WTC11 (cell line): ENCODE measurements at regions not wholly inside any gene's neighbourhood (a gene's known extent, or its start where the extent isn't known, plus 50 kb on each side); places are given as distances from the start of the nearest gene placed in this dataset.

ENCODE experiments used
- CREB1 ChIP-seq: sonication (generic); formaldehyde crosslinking; IDR thresholded peaks from 2 replicates; pipeline ENCODE4 v1.8.0; 2023; ENCODE audit warnings: mild to moderate bottlenecking, missing genetic modification reagents
- ESRRA ChIP-seq: sonication (generic); formaldehyde crosslinking; IDR thresholded peaks from 2 replicates; pipeline ENCODE4 v1.8.1; 2022; ENCODE audit warnings: mild to moderate bottlenecking, missing genetic modification reagents, borderline replicate concordance
- TF ChIP-seq, protein P1 (sequence below): fragments of 200-600 bp; IDR thresholded peaks from 2 replicates; pipeline ENCODE4 v1.8.0; 2022; ENCODE audit warnings: antibody characterized with exemption

DNA sequence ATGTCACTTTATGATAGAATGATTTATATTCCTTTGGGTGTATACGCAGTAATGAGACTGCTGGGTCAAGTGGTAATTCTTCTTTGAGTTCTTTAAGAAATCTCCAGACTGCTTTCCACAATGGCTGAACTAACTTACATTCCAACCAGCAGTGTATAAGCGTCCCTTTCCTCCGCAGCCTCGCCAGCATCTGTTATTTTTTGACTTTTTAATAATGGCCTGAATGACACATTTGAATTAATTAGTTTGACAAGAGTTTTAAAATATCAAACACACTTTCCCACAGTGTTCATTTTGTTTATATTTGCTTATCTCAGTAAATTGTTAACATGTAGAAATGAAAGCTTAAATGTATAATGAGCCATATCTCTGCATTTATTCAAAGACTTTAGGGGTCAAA is 116.8 kb downstream of the TES start:
- no peak for TF ChIP-seq CREB1 (CRISPR knock-in tag)
- TF ChIP-seq, protein P1, sequence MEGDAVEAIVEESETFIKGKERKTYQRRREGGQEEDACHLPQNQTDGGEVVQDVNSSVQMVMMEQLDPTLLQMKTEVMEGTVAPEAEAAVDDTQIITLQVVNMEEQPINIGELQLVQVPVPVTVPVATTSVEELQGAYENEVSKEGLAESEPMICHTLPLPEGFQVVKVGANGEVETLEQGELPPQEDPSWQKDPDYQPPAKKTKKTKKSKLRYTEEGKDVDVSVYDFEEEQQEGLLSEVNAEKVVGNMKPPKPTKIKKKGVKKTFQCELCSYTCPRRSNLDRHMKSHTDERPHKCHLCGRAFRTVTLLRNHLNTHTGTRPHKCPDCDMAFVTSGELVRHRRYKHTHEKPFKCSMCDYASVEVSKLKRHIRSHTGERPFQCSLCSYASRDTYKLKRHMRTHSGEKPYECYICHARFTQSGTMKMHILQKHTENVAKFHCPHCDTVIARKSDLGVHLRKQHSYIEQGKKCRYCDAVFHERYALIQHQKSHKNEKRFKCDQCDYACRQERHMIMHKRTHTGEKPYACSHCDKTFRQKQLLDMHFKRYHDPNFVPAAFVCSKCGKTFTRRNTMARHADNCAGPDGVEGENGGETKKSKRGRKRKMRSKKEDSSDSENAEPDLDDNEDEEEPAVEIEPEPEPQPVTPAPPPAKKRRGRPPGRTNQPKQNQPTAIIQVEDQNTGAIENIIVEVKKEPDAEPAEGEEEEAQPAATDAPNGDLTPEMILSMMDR: no peak
- TF ChIP-seq ESRRA (CRISPR knock-in tag): no peak
